Motor neuron (in vitro differentiated cells): ENCODE measurements at regions not wholly inside any gene's neighbourhood (a gene's known extent, or its start where the extent isn't known, plus 50 kb on each side); places are given as distances from the start of the nearest gene placed in this dataset.

Experiments used
- ATAC-seq, 8 experiments: fragments of 200-7000 bp; cut with Tn5 transposase; replicated peaks in 6 of 8; 2 replicates each; pipeline ENCODE4 v1.8.0; 2021; ENCODE audit warnings: mild to moderate bottlenecking in 8 of 8, moderate library complexity in 8 of 8
- H3K27ac ChIP-seq, 2 donors: fragments of 250-450 bp; sonication (Bioruptor Pico); 2 replicates each; pipeline ENCODE4 v1.9.0; 2021; ENCODE audit warnings: antibody characterized with exemption in 2 of 2, mild to moderate bottlenecking in 2 of 2, moderate library complexity in 1 of 2
- H3K4me1 ChIP-seq, 2 donors: fragments of 250-450 bp; sonication (Bioruptor Pico); replicated peaks in 1 of 2; 2 replicates each; pipeline ENCODE4 v1.6.1; 2021; ENCODE audit warnings: antibody characterized with exemption in 2 of 2, mild to moderate bottlenecking in 2 of 2, moderate library complexity in 1 of 2
- H3K4me3 ChIP-seq, 5 donors: fragments of 250-450 bp; sonication (Bioruptor Pico); 2 replicates each; pipeline ENCODE4 v1.9.0; 2021; ENCODE audit warnings: antibody characterized with exemption in 5 of 5, mild to moderate bottlenecking in 5 of 5, moderate library complexity in 4 of 5
- WGBS, 10 experiments: fragments of 450-650 bp; shearing (Covaris generic); methylation state at CpG; one replicate each; pipeline ENCODE4 v1.0.0; 2022; 5-methylcytosine and 5-hydroxymethylcytosine counted together
- in situ Hi-C, 9 experiments: fragments of 400-800 bp; cut with MboI; loops; one replicate each; pipeline ENCODE4 v1.15.0; 2021; ENCODE audit warnings: low sequenced_read_pairs in 9 of 9, low pct_unique_long_range_greater_than_20kb in 2 of 9; ENCODE audit not compliant: unreplicated experiment in 9 of 9

- ATAC-seq = no peak
- in situ Hi-C loops = no loop called here
Measured at GRCh38 chr4:135177321-135177720, 975.7 kb upstream of the PABPC4L start.

GRCh38 chr4:135166661-135167060 lies 965.1 kb upstream of the PABPC4L start:
- ATAC-seq = no peak
- in situ Hi-C loops = no loop called here
- H3K27ac ChIP-seq = no peak overlapping the region
- no peak overlapping the region for H3K4me3 ChIP-seq
- peaks cover 0 to 3% of the 10 kb centered on the region in 2 donors for H3K4me1 ChIP-seq
- 22 to 94% (median 61%) methylated on average over 2 of the region's 2 CpGs; no CpG with 5 or more reads in 1 of the 10 experiments for WGBS, 10 experiments

More at GRCh38 chr4:135177321-135177720, 975.7 kb upstream of the PABPC4L start:
- no peaks in the 10 kb centered on the region for H3K4me1 ChIP-seq
- H3K27ac ChIP-seq = no peak overlapping the region
- H3K4me3 ChIP-seq = no peak overlapping the region

- WGBS, 10 experiments = 22 to 96% (median 82%) methylated on average over 2 to 5 of the region's 5 CpGs
- Histone ChIP-seq H3K27ac (no peak overlapping the region), H3K4me1 (peaks cover 0 to 3% of the 10 kb centered on the region in 2 donors), H3K4me3 (no peak overlapping the region)
- ATAC-seq = peak in 4 of 8 experiments; percentile 44 to 83 (median 54)
- in situ Hi-C loops = no loop called here
Measured at GRCh38 chr4:135164601-135165000, 963.0 kb upstream of the PABPC4L start.

GRCh38 chr4:135144498-135144897 lies 942.9 kb upstream of the PABPC4L start:
- no peak for ATAC-seq
- no peaks in the 10 kb centered on the region for H3K4me1 ChIP-seq
- no peak overlapping the region for H3K4me3 ChIP-seq
- H3K27ac ChIP-seq = no peak overlapping the region
- WGBS, 10 experiments = 0 to 100% (median 77%) methylated on average over 1 of the region's 1 CpG; no CpG with 5 or more reads in 1 of the 10 experiments
- in situ Hi-C loops = no loop called here

- in situ Hi-C loops = no loop called here
- no peak overlapping the region for H3K4me3 ChIP-seq
- no peak for ATAC-seq
- peaks cover 9 to 11% of the 10 kb centered on the region in 2 donors for H3K4me1 ChIP-seq
- H3K27ac ChIP-seq = peak overlapping the region in 1 of 2 donors; percentile 51
Measured at GRCh38 chr4:135124196-135124595, 922.6 kb upstream of the PABPC4L start.

- Histone ChIP-seq H3K27ac (peak overlapping the region in 1 of 2 donors; percentile 51), H3K4me3 (no peak overlapping the region), H3K4me1 (peaks cover 9 to 11% of the 10 kb centered on the region in 2 donors)
- ATAC-seq = peak in 3 of 8 experiments; percentile 44 to 78 (median 77)
- 9 to 100% (median 64%) methylated on average over 1 of the region's 1 CpG; no CpG with 5 or more reads in 4 of the 10 experiments for WGBS, 10 experiments
- in situ Hi-C loops = no loop called here
Measured at GRCh38 chr4:135123632-135124031, 922.0 kb upstream of the PABPC4L start.

GRCh38 chr4:135122457-135122856 lies 920.9 kb upstream of the PABPC4L start:
- no peak overlapping the region for H3K27ac ChIP-seq
- 0 to 100% (median 86%) methylated on average over 1 to 2 of the region's 2 CpGs; no CpG with 5 or more reads in 3 of the 10 experiments for WGBS, 10 experiments
- H3K4me3 ChIP-seq = no peak overlapping the region
- peaks cover 9 to 11% of the 10 kb centered on the region in 2 donors for H3K4me1 ChIP-seq
- no peak for ATAC-seq
- in situ Hi-C loops = no loop called here

GRCh38 chr4:135120195-135120594 lies 918.6 kb upstream of the PABPC4L start:
- 0 to 100% (median 77%) methylated on average over 1 to 4 of the region's 4 CpGs; no CpG with 5 or more reads in 1 of the 10 experiments for whole genome bisulfite sequencing, 10 experiments
- ATAC-seq = no peak
- in situ Hi-C loops = no loop called here
- H3K4me3 ChIP-seq = no peak overlapping the region
- H3K27ac ChIP-seq = no peak overlapping the region
- peaks cover 9 to 11% of the 10 kb centered on the region in 2 donors for H3K4me1 ChIP-seq

GRCh38 chr4:135114079-135114478 lies 912.5 kb upstream of the PABPC4L start:
- no peak for ATAC-seq
- in situ Hi-C loops = no loop called here
- H3K4me1 ChIP-seq = no peaks in the 10 kb centered on the region
- 0 to 100% (median 60%) methylated on average over 1 to 2 of the region's 2 CpGs for WGBS, 10 experiments
- H3K4me3 ChIP-seq = no peak overlapping the region
- no peak overlapping the region for H3K27ac ChIP-seq

- no peak for ATAC-seq
- 0 to 100% (median 96%) methylated on average over 1 to 2 of the region's 2 CpGs; no CpG with 5 or more reads in 1 of the 10 experiments for WGBS, 10 experiments
- Histone ChIP-seq H3K27ac (no peak overlapping the region), H3K4me1 (no peaks in the 10 kb centered on the region), H3K4me3 (no peak overlapping the region)
- in situ Hi-C loops = no loop called here
Measured at GRCh38 chr4:135098061-135098460, 896.5 kb upstream of the PABPC4L start.

- H3K4me3 ChIP-seq = no peak overlapping the region
- no peak overlapping the region for H3K27ac ChIP-seq
- 13 to 79% (median 53%) methylated on average over 1 to 2 of the region's 2 CpGs for WGBS, 10 experiments
- in situ Hi-C loops = no loop called here
- ATAC-seq = no peak
- peaks cover 0 to 2% of the 10 kb centered on the region in 2 donors for H3K4me1 ChIP-seq
Measured at GRCh38 chr4:135073389-135073788, 871.8 kb upstream of the PABPC4L start.

GRCh38 chr4:135072553-135072952 lies 871.0 kb upstream of the PABPC4L start:
- 0 to 73% (median 31%) methylated on average over 1 to 3 of the region's 3 CpGs; no CpG with 5 or more reads in 1 of the 10 experiments for WGBS, 10 experiments
- in situ Hi-C loops = no loop called here
- Histone ChIP-seq H3K4me3 (no peak overlapping the region), H3K27ac (no peak overlapping the region), H3K4me1 (peaks cover 0 to 2% of the 10 kb centered on the region in 2 donors)
- ATAC-seq = no peak

- H3K4me1 ChIP-seq = no peaks in the 10 kb centered on the region
- no peak overlapping the region for H3K27ac ChIP-seq
- WGBS, 10 experiments = 0 to 83% (median 44%) methylated on average over 1 to 2 of the region's 2 CpGs; no CpG with 5 or more reads in 2 of the 10 experiments
- H3K4me3 ChIP-seq = no peak overlapping the region
- in situ Hi-C loops = no loop called here
- no peak for ATAC-seq
Measured at GRCh38 chr4:135065366-135065765, 863.8 kb upstream of the PABPC4L start.

- in situ Hi-C loops = no loop called here
- peaks cover 0 to 3% of the 10 kb centered on the region in 2 donors for H3K4me1 ChIP-seq
- H3K4me3 ChIP-seq = no peak overlapping the region
- H3K27ac ChIP-seq = no peak overlapping the region
- 0 to 100% (median 87%) methylated on average over 1 to 7 of the region's 7 CpGs for WGBS, 10 experiments
- ATAC-seq = peak in 1 of 8 experiments; percentile 33
Measured at GRCh38 chr4:135050086-135050717, 848.6 kb upstream of the PABPC4L start.
